GM23338 (cell line): ENCODE measurements at regions not wholly inside any gene's neighbourhood (a gene's known extent, or its start where the extent isn't known, plus 50 kb on each side); places are given as distances from the start of the nearest gene placed in this dataset.

Experiments used
- ATAC-seq: fragments of 200-7000 bp; cut with Tn5 transposase; 3 replicates; pipeline ENCODE4 v1.9.1; 2020
- DNase-seq: peaks from one replicate; pipeline ENCODE4 v3.0.0-alpha.2; 2015; ENCODE audit warnings: low spot score
- H2AFZ ChIP-seq: fragments of 200-600 bp; sonication (generic); 2 replicates; pipeline ENCODE4 v1.8.0; 2016; ENCODE audit warnings: antibody characterized with exemption, mild to moderate bottlenecking, moderate library complexity
- H3F3A ChIP-seq: fragments of 200-600 bp; sonication (generic); replicated peaks from 2 replicates; pipeline ENCODE4 v1.8.0; 2017; ENCODE audit warnings: antibody characterized with exemption, mixed run types, low read depth
- H3K27ac ChIP-seq: fragments of 200-600 bp; sonication (generic); 2 replicates; pipeline ENCODE4 v1.6.1; 2016; ENCODE audit warnings: low read depth
- H3K27me3 ChIP-seq: fragments of 200-600 bp; sonication (generic); 2 replicates; pipeline ENCODE4 v1.8.0; 2016; ENCODE audit warnings: mild to moderate bottlenecking, mixed run types, moderate library complexity; ENCODE audit not compliant: insufficient read depth
- H3K36me3 ChIP-seq: fragments of 200-600 bp; sonication (generic); 2 replicates; pipeline ENCODE4 v1.8.0; 2016; ENCODE audit warnings: mild to moderate bottlenecking; ENCODE audit not compliant: insufficient read depth
- H3K4me1 ChIP-seq: fragments of 200-600 bp; sonication (generic); 2 replicates; pipeline ENCODE4 v1.8.0; 2016; ENCODE audit warnings: mild to moderate bottlenecking, moderate library complexity; ENCODE audit not compliant: insufficient read depth
- H3K4me2 ChIP-seq: fragments of 200-600 bp; sonication (generic); 2 replicates; pipeline ENCODE4 v1.7.1; 2017; ENCODE audit warnings: mixed run types
- H3K4me3 ChIP-seq: fragments of 200-600 bp; sonication (generic); 2 replicates; pipeline ENCODE4 v1.6.1; 2016; ENCODE audit warnings: mixed run types
- H3K79me2 ChIP-seq: fragments of 200-600 bp; sonication (generic); replicated peaks from 2 replicates; pipeline ENCODE4 v1.8.0; 2017; ENCODE audit warnings: mild to moderate bottlenecking; ENCODE audit not compliant: insufficient read depth
- H3K9me2 ChIP-seq: fragments of 200-600 bp; sonication (generic); 2 replicates; pipeline ENCODE4 v1.8.0; 2017; ENCODE audit not compliant: insufficient read depth
- H4K20me1 ChIP-seq: fragments of 200-600 bp; sonication (generic); replicated peaks from 2 replicates; pipeline ENCODE4 v1.8.0; 2017; ENCODE audit warnings: mild to moderate bottlenecking; ENCODE audit not compliant: insufficient read depth
- H3K27ac Mint-ChIP-seq: 2 replicates; pipeline ENCODE4 v1.8.0; 2020; ENCODE audit warnings: inconsistent platforms, mild to moderate bottlenecking, moderate library complexity, mixed read lengths
- H3K27me3 Mint-ChIP-seq: 3 replicates; pipeline ENCODE4 v1.8.0; 2022; ENCODE audit warnings: low read depth, mild to moderate bottlenecking, moderate library complexity, mixed read lengths, inconsistent platforms; ENCODE audit not compliant: insufficient read depth, poor library complexity
- H3K36me3 Mint-ChIP-seq: 3 replicates; pipeline ENCODE4 v1.8.0; 2021; ENCODE audit warnings: low read depth, mild to moderate bottlenecking, inconsistent platforms, moderate library complexity, mixed read lengths
- H3K4me1 Mint-ChIP-seq: 3 replicates; pipeline ENCODE4 v1.8.0; 2020; ENCODE audit warnings: mild to moderate bottlenecking, inconsistent platforms, mixed read lengths
- H3K4me3 Mint-ChIP-seq: 3 replicates; pipeline ENCODE4 v1.8.0; 2021; ENCODE audit warnings: moderate library complexity, mild to moderate bottlenecking, inconsistent platforms, mixed read lengths
- H3K9me3 Mint-ChIP-seq: 3 replicates; pipeline ENCODE4 v1.8.0; 2020; ENCODE audit warnings: moderate library complexity, mild to moderate bottlenecking, inconsistent platforms, mixed read lengths
- CREB1 ChIP-seq: fragments of 250-450 bp; sonication (Bioruptor Pico); IDR thresholded peaks from 2 replicates; pipeline ENCODE4 v1.5.0; 2020; ENCODE audit warnings: low read depth, mild to moderate bottlenecking, moderate library complexity
- ETS1 ChIP-seq: IDR thresholded peaks from 2 replicates; pipeline ENCODE4 v1.6.1; 2016; ENCODE audit warnings: antibody characterized with exemption
- EZH2 ChIP-seq: fragments of 200-600 bp; sonication (generic); IDR thresholded peaks from one replicate; pipeline ENCODE4 v1.8.0; 2017; ENCODE audit warnings: antibody characterized with exemption, mild to moderate bottlenecking, low read depth; ENCODE audit not compliant: unreplicated experiment
- EZH2phosphoT487 ChIP-seq: fragments of 200-600 bp; sonication (generic); IDR thresholded peaks from one replicate; pipeline ENCODE4 v1.8.1; 2018; ENCODE audit warnings: antibody characterized with exemption; ENCODE audit not compliant: unreplicated experiment
- JUNB ChIP-seq: IDR thresholded peaks from one replicate; pipeline ENCODE4 v1.6.1; 2016; ENCODE audit warnings: antibody characterized with exemption; ENCODE audit not compliant: unreplicated experiment
- NANOG ChIP-seq: IDR thresholded peaks from 2 replicates; pipeline ENCODE4 v1.6.1; 2016; ENCODE audit warnings: antibody characterized with exemption, borderline replicate concordance
- POLR2AphosphoS5 ChIP-seq: IDR thresholded peaks from 2 replicates; pipeline ENCODE4 v1.6.1; 2016; ENCODE audit warnings: antibody characterized with exemption, low read depth
- REST ChIP-seq: IDR thresholded peaks from one replicate; pipeline ENCODE4 v1.6.1; 2018; ENCODE audit warnings: antibody characterized with exemption; ENCODE audit not compliant: unreplicated experiment
- STAT1 ChIP-seq: IDR thresholded peaks from one replicate; pipeline ENCODE4 v1.6.1; 2016; ENCODE audit warnings: antibody characterized with exemption; ENCODE audit not compliant: unreplicated experiment
- ZNF114 ChIP-seq: fragments of 250-450 bp; sonication (Bioruptor Pico); IDR thresholded peaks from 2 replicates; pipeline ENCODE4 v1.5.0; 2020; ENCODE audit warnings: mild to moderate bottlenecking, moderate library complexity
- ZNF331 ChIP-seq: fragments of 250-450 bp; sonication (Bioruptor Pico); IDR thresholded peaks from 2 replicates; pipeline ENCODE4 v1.5.0; 2020; ENCODE audit warnings: low read depth, mild to moderate bottlenecking, moderate library complexity
- ZNF462 ChIP-seq: fragments of 250-450 bp; sonication (Bioruptor Pico); IDR thresholded peaks from 2 replicates; pipeline ENCODE4 v1.5.0; 2020; ENCODE audit warnings: mild to moderate bottlenecking, moderate library complexity
- TF ChIP-seq, protein P1 (sequence below), 2 experiments: fragments of 200-600 bp in 1 of 2; sonication (generic) in 1 of 2; conservative IDR thresholded peaks; 2 replicates each; pipeline versions ENCODE4 v1.5.1 to v1.6.1; 2016 to 2017; ENCODE audit warnings: antibody characterized with exemption in 2 of 2, low read depth in 2 of 2, mild to moderate bottlenecking in 2 of 2, moderate library complexity in 1 of 2

GRCh38 chr10:53072144-53072543, 299.6 kb upstream of the MBL2 start:
- H3K9me3 Mint-ChIP-seq, result no peaks in the 10 kb centered on the region; the same call in 2 of the 3 replicates
- Histone ChIP-seq H4K20me1 (no peaks in the 10 kb centered on the region), H3K79me2 (no peaks in the 10 kb centered on the region), H3F3A (no peaks in the 10 kb centered on the region), H3K27ac (no peak overlapping the region), H3K36me3 (no peaks in the 10 kb centered on the region), H2AFZ (peak overlapping the region; percentile 6; the same call in 1 of the 2 replicates), H3K27me3 (no peaks in the 10 kb centered on the region), H3K4me1 (no peaks in the 10 kb centered on the region), H3K9me2 (no peaks in the 10 kb centered on the region), H3K4me2 (no peak overlapping the region), H3K4me3 (no peak overlapping the region)
- TF ChIP-seq ZNF462 (CRISPR knock-in tag), result no peak
- no peak for TF ChIP-seq ZNF331 (CRISPR knock-in tag)
- no peak for TF ChIP-seq STAT1
- no peak for TF ChIP-seq JUNB
- TF ChIP-seq EZH2phosphoT487, result no peak
- no peak for TF ChIP-seq EZH2
- no peak for TF ChIP-seq ETS1
- TF ChIP-seq NANOG, result no peak
- no peak for TF ChIP-seq POLR2AphosphoS5
- TF ChIP-seq ZNF114 (CRISPR knock-in tag), result no peak
- no peak for TF ChIP-seq CREB1
- no peak for TF ChIP-seq REST
- TF ChIP-seq, protein P1, sequence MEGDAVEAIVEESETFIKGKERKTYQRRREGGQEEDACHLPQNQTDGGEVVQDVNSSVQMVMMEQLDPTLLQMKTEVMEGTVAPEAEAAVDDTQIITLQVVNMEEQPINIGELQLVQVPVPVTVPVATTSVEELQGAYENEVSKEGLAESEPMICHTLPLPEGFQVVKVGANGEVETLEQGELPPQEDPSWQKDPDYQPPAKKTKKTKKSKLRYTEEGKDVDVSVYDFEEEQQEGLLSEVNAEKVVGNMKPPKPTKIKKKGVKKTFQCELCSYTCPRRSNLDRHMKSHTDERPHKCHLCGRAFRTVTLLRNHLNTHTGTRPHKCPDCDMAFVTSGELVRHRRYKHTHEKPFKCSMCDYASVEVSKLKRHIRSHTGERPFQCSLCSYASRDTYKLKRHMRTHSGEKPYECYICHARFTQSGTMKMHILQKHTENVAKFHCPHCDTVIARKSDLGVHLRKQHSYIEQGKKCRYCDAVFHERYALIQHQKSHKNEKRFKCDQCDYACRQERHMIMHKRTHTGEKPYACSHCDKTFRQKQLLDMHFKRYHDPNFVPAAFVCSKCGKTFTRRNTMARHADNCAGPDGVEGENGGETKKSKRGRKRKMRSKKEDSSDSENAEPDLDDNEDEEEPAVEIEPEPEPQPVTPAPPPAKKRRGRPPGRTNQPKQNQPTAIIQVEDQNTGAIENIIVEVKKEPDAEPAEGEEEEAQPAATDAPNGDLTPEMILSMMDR (conservative IDR thresholded peaks at IDR 0.05; ENCODE audit: low read depth in 2 of 2), result no peak
- no peaks in the 10 kb centered on the region for H3K27me3 Mint-ChIP-seq
- H3K4me3 Mint-ChIP-seq, result no peak overlapping the region
- no peaks in the 10 kb centered on the region; the same call in 2 of the 3 replicates for H3K36me3 Mint-ChIP-seq
- H3K27ac Mint-ChIP-seq, result no peak overlapping the region
- ATAC-seq (no peak), DNase-seq (no peak)
- no peaks in the 10 kb centered on the region; the same call in 2 of the 3 replicates for H3K4me1 Mint-ChIP-seq
